GM21526 (cell line): ENCODE measurements at regions not wholly inside any gene's neighbourhood (a gene's known extent, or its start where the extent isn't known, plus 50 kb on each side); places are given as distances from the start of the nearest gene placed in this dataset.
"Not testable (repeated sequence)": the region's sequence is repeated elsewhere in the genome, so short reads cannot be mapped to it uniquely, and the experiment has no call there.

ENCODE experiments used
- ATAC-seq: cut with Tn5 transposase; IDR thresholded peaks from one replicate; pipeline ENCODE4 v1.9.1; 2021; ENCODE audit warnings: moderate library complexity; ENCODE audit not compliant: unreplicated experiment, low FRiP score

DNA sequence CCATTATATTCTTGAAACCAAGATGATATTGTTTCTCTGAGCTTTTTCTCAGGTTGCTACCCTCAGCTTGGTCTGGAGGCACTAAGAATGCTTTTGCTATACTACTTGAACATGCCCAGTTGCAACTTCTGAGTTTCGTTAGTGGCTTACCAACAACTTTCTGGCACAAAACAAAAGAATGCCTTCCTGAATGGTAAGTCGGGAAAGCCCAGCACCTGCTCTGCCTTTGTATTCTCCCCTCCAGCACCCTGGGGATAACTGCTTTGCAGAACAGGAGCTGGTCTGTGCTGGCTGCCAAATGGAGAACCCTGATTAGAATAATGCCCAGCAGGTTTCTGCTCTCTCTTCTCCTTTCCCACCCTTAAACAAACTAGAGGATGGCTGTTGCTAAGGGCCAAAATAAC is 149.3 kb downstream of the TGFB2 start:
- ATAC-seq = no peak

DNA sequence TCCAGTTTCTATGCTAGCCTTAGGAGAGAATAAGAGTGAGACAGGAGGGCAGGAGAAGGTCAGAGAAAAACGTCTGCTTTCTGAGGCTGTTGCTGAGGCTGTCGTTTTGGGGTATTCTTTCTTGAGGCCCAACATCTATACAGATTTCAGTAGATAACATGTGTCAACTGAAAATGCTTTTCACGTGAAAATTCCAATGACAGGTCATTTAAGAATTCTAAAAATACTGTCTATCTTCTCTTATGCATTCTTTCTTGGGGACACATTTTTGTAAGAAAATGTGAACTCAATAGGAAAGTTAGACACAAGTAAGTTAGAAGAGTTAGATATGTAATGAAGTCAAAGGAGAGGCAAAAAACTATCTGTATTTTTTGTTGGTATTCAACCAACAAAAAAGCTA is 150.8 kb downstream of the TGFB2 start:
- no peak for ATAC-seq

DNA sequence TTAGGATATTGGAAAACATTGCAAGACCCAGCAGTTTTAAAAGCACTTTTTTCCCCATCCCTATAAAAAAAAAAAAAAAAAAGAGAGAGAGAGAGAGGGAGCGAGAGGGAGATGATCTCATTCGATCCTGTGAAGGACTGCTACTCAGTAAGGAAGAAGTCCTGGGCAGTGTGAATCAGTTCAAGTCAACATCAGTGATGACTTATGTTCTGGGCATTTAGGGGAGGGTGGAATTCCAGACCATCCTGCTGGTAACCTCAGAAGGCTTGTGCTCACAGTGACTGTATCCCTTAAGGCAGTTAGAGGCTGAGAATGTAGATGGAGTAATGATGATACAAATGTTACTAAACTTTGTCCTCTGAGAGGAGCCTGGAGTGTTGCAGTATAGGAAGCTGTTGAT is 151.4 kb downstream of the TGFB2 start:
- ATAC-seq = no peak

DNA sequence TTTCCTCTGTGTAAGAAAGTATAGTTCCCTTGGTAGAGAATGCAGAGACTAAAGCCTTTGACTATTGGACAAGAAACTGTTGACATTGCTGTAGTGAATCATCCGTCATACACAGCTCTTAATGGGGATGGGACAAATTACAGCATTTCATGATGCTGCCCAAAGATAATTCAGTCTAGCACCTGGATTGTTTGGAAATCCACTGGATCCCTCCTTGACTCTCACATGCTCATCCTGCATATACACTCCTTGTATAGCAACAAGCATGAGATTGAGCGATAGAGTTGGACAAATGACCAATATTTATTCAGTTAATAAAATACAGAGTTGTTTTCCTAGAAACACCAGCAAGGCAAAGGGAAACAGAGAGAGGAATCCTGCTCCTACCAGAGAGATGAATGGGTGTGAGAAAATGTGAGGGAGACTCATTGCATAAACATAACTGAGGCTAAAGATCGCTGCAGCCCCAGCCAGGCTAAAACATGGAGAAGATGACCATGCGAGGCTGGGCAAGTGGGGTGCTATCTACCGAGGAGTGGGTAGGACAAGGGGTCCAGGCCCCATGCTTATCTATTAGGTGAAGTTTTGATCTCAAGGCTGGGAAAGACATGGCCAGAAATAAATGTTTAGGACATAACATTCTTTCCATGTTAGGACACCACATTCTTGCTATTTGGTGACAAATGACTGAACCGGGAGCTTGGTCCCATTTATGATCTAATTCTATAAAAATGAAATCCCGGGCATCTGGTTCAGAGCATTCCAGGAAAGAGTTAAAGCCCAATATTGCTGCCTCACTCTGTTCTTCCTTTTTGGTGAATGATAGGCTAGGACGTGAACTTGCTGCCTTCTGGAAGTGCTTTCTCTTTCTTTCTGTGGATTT is 153.2 kb downstream of the TGFB2 start:
- no peak for ATAC-seq

DNA sequence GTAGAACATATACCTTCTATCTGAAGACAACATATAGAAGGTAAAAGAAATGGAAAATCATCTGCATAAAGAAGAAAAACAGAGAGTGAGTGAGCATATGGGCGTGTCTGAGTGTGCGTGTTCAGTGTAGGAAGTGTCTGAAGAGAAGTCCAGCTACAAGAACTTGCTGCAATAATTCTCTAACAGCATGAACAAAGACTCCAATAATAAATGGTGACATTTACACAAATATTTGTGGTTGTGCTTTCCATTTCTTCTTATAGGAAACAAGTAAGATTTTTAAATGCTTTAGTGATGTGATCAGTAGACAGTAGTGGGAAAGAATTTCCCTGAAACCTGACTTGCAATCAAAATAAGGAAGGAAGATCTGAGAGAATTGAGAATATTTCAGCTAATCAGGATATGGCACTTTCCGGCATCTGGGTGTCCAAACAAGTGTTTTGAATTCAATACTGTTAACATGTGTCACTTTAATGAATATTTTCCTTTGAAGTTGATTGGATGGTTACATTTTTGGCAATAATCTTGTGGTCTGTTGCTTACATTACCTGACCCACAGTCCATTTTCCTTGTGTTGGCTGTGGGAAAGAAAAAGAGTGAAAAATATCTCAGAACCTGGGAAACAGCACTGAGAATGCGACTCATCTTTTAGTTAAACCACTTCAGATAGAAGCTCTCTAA is 154.0 kb downstream of the TGFB2 start:
- no peak for ATAC-seq

DNA sequence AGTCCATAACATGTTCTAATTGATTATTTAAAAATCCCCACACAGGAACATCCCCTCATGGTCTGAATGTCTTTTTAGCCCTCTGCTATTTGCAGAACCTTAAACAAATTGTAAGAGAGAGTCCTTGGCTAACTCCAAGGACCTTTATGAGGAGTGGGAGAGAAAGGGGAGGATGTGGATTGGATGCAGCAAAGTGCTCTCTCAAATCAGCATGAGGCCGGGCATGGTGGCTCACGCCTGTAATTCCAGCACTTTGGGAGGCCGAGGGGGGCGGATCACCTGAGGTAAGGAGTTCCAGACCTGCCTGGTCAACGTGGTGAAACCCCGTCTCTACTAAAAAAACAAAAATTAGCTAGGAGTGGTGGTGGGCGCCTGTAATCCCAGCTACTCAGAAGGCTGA is 154.8 kb downstream of the TGFB2 start:
- ATAC-seq = no peak

DNA sequence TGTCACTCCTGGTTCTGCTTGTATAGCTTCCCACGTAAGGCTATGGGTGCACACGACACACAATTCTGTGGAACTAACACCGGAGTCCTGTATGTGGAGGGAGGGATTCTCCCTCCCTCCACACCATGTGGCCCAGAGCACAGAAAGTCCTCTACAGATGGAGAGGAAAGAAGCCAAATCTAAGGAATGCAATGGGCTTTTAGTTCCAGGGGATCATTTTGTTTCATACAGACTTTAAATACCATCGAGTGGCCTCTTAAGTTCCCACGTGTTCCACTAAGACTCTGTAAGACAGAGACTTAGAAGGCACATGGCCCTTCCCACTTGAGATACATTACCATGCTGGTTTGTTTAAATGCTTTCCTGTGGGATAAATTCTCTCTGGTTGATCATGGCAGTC is 156.0 kb downstream of the TGFB2 start:
- no peak for ATAC-seq

DNA sequence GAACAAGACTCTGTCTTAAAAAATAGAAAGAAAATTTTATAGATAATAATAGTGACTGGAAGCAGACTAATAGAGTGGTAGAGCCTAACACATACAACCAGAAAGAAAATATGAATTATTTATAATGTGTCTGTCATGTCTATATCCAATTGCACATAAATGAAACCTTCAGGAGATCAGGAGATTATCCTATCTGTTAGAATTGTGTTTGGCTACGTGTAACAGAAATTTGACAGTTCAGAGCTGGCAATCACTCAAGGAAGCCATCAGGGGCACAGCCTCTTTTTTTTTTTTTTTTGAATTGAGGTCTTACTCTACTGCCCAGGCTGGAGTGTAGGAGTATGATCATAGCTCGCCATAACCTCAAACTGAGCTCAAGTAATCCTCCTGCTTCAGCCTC is 157.2 kb downstream of the TGFB2 start:
- ATAC-seq = no peak

DNA sequence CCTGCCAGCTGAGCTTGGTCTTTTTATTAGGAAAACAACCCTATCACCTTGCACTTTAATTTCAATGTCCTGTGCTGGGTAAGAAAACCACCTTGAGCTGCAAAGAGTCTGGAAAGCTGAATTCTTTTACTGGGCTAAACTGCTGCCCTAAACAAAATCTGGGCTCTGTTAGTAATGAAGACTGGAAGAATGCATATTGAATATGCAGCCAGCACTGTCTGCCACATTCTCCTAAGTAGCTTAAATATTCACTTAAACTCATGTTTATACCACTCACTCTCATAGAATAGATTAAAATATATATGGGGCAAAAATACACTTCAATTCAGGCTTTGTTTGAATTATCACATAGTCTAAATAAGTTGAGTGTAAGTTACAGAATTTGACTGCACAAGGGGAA is 158.0 kb downstream of the TGFB2 start:
- no peak for ATAC-seq

DNA sequence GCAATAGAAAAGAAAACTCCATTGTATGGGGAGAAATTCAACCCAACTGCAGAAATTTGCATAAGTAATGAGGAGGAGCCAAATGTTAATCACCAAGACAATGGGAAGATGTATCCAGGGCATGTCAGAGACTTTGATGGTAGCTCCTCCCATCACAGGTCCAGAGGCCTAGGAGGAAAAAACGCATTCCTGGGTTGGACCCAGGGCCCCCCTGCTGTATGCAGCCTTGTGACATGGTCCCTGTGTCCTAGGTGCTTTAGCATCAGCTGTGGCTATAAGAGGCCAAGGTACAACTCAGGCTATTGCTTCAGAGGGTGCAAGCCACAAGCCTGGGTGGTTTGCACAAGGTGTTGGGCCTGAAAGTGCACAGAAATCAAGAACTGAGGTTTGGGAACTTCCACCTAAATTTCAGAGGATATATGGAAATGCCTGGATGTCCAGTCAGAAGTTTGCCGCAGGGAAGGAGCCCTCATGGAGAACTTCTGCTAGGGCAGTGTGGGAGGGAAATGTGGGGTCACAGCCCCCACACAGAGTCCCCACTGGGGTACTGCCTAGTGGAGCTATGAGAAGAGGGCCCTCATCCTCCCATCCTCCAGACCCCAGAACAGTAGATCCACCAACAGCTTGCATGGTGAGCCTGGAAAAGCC is 162.3 kb downstream of the TGFB2 start:
- no peak for ATAC-seq

DNA sequence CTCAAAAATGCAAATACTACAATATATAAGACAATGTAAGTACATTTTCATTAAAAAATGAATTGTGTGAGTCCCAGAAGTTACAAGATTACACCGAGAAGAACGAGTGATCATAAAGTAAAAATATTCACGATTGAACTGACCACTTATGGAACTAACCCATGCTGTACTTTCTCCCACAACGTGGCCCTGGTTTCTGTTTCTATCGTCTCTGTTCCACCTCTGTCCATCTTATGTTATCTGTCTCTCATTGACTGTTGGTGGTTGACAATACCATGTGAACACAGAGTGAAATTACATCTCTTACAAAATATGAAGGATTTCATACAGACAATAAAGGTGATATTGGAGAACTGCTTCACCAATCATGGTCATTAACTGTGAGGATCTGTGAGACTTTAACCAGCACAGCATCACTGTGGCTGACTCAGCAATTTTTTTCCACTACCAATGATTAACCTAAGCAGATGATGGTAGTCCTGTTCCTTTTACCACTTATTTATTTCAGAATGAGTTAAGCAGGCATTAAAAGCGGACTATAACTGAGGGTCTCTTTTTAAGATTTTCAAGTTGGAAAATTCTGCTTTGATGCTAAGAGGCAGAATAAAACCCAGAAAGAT is 165.1 kb downstream of the TGFB2 start:
- ATAC-seq = no peak

DNA sequence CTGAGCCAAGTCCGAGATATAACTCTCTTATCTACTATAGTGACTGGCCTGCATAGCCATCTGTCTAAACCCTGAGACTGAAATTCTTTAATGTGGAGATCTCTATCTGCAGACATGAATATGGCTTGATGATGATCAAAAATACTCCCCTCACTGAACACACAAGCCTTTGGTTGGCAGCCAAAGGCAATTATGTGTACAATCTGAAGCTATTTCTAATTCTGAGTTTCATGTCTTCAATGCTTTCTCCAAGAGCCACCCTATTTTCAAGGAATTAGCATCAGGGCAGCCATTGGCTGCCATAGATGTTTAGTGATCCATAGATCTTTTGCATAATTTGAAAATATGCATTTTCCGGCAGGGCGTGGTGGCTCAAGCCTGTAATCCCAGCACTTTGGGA is 168.2 kb downstream of the TGFB2 start:
- no peak for ATAC-seq

DNA sequence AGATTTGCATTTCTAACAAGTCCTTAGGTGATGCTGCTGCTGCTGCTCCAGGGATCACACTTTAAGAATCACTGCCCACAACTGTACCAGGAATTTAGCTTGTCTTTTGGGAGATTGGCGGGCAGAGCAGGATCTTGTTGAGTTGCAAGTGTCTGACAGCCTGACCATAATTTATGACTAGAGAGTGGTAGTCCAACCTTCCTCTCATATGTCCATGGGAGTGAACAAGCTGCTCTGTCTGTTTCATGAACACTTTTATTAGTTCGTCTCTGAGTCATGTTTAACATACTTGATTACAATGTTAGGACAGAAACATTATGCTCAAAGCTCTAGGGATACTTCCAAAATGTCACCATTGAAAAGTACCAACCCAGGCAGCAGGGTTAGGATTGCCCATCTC is 169.6 kb downstream of the TGFB2 start:
- no peak for ATAC-seq

DNA sequence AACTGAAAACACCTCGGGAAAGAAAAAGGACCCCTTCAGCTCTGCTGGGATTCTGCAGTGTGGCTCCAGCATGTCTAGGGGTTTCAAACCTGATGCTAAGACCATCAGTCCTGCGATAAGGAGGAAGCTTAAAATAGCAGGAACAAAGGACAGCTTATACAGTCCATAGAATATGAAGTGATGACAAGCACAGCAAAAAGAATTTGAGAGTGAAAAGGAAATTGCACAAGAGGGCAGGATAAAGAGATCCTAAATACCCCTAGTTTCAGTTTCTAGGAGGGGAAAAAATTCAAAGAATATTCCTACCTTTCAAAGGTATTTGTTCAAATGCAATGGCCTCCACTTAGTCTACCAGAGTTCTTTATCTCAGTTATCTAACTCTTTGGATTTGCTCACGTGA is 171.4 kb downstream of the TGFB2 start:
- no peak for ATAC-seq

DNA sequence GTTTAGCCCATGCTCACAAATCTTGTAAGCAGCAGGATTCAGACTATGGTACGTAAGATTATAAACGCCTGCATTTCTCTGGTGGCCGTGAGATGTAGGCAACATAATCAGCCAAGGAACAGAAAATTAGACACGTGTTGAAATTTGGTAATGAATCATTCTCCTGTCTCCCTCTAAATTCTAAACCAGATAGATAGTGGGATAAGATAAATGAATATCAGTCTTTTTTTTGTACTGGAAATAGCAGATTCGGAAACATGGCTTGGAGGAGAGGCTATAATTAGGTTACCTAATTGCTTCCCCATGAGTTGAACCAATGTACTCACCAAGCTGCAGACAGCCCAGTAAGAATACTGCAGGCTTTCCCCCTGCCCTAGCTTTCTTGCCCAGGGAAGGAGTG is 172.3 kb downstream of the TGFB2 start:
- ATAC-seq = no peak

DNA sequence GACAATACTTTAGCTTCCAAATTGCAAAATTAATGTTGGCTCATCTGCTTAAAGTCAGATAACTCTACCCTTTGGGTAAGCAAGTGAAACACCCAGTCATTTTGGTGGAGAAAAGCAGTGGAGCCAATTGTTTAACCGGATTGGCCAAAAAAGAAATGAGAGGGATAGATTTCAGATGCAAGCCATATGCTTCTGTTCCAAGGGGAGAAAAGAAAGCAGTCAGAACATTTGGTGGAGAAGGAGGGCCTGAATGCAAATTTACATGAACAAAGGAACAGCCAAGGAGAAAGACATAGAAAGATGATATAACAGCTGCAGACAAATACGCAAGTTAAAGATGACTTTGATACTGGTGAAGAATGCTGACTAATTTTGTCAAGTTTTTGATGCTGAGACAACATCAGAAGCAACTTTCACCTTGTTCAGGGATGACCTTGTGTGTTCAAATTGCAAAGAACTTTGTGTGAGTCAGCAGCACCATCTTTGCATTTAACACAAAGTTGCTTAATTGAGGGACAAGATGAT is 173.1 kb downstream of the TGFB2 start:
- ATAC-seq = no peak

DNA sequence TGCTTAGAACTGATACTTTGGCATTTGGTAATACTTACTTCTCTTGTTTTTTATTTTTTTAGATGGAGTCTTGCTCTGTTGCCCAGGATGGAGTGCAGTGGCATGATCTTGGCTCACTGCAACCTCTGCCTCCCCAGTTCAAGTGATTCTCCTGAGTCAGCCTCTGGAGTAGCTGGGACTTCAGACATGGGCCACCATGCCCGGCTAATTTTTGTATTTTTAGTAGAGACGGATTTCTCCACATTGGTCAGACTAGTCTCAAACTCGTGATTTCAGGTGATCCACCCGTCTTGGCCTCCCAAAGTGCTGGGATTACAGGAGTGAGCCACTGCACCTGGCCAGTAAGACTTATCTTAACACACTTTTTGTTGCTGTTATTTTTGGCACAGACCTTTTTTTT is 175.5 kb downstream of the TGFB2 start:
- ATAC-seq = not testable (repeated sequence)

DNA sequence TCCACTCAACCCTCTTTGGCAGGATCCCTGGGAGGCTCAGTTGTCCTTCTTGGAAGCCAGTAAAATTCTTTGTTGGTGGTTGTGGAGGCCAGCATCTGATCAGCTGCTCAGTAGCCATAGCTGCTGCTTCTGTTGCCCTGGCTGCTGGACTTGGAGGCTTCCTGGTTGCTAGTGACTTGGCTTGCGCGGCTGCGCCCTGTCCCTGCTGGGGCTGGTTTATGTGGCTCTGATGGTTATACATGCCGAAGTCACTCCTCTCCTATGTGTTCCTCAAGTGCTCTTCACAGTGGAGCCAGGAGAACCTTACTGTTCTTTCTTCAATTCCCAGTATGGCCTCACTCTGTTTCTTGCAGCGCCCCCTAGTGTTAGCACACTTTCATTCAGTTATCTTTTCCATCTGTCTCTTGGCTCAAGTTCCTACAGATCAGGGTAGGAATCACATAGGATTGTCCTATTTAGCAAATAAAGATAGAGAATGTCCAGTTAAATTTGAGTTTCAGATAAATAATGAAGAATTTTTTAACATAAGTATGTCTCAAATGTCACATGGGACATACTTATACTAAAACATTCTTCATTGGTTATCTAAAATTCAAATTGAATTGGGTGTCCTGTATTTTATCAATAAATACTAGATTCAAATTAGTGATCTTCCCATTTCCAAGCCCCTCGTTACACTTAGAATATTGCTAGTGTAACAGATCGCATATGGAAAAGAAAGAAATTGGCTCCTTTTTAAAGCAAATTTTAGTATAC is 176.5 kb downstream of the TGFB2 start:
- peak; percentile 82 for ATAC-seq

DNA sequence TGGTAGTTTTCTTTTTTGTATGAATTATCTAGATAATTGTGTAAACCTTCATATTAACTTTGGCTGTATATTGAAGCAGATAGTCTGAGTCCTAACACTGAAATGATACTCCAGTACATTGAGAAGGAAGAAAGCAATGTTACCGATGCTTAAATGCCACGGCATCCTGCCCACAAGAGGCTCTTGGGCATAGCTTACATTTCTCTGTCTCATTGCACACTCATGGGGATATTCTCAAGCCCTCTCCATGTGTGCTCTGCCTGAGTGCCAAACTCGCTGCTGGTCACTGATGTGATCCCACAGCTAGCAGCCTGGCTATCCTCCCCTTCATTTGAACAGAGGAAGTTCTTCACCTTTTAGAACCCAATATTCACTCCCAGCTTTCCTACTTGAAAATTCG is 179.4 kb downstream of the TGFB2 start:
- no peak for ATAC-seq

DNA sequence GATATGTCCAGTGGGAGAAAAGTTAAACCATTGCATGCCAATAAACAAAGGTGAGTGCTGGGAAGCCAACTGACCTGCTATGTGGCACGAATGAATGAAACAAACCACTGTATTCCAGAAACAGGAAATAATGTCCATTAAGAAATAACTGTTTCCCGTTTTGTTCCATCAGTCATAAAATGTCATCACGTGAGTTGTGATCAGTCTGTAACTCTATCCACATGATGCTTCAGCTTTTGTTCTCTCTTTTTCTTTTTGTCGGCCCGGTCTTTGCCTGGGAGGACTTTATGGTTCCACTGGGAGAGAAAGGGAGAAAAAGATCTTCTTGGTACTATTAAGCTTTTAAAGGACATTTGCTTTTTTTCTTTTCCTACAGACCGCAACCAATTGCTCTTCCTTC is 179.9 kb downstream of the TGFB2 start:
- ATAC-seq = no peak
